HCT116 (cell line): ENCODE measurements at regions not wholly inside any gene's neighbourhood (a gene's known extent, or its start where the extent isn't known, plus 50 kb on each side); places are given as distances from the start of the nearest gene placed in this dataset.

Source experiments
- ATAC-seq: fragments of 200-7000 bp; cut with Tn5 transposase; 2 replicates; pipeline ENCODE4 v1.9.1; 2020; ENCODE audit warnings: mild to moderate bottlenecking, moderate library complexity
- BruUV-seq: library from RNA; stranded (reverse); fragments of 400-500 nt; replicated peaks from 2 replicates; lab custom pipeline; 2021; lab: Mats Ljungman, UMichigan
- CTCF ChIA-PET: fragments of 300-600 bp; sonication (Branson Sonifier 250); formaldehyde crosslinking; loops from one replicate; lab custom pipeline; 2021; ENCODE audit warnings: antibody characterized with exemption; lab: Charles Lee
- POLR2A ChIA-PET: fragments of 300-600, 350-600 bp; sonication (Branson Sonifier 250); formaldehyde crosslinking; loops from one replicate; lab custom pipeline; 2021; ENCODE audit warnings: antibody characterized with exemption; lab: Charles Lee
- RAD21 ChIA-PET, 2 experiments: fragments of 300-600 bp; sonication (Branson Sonifier 250); formaldehyde crosslinking; loops; one replicate each; lab custom pipeline; 2023; ENCODE audit warnings: low total read pairs in 2 of 2; ENCODE audit not compliant: uncharacterized antibody in 2 of 2, unreplicated experiment in 2 of 2, low non-redundant PET in 1 of 2; lab: Charles Lee
- DNase-seq: peaks from one replicate; pipeline ENCODE4 v3.0.0-alpha.2; 2010; ENCODE audit warnings: low read depth, low spot score
- H2AFZ ChIP-seq: fragments of 200-600 bp; shearing (Covaris generic), sonication (generic); 2 replicates; pipeline ENCODE4 v1.6.1; 2017; ENCODE audit warnings: low read depth, mixed run types, mixed read lengths, antibody characterized with exemption, low read length; ENCODE audit not compliant: poor library complexity, severe bottlenecking
- H3K27ac ChIP-seq: 2 replicates; pipeline ENCODE4 v1.5.1; 2012; ENCODE audit warnings: low read depth, low read length
- H3K27me3 ChIP-seq: fragments of 200-600 bp; sonication (generic); 2 replicates; pipeline ENCODE4 v1.6.1; 2016; ENCODE audit warnings: mixed run types, low read length, mixed read lengths; ENCODE audit not compliant: insufficient read depth
- H3K36me3 ChIP-seq, 2 experiments: fragments of 200-500 bp in 1 of 2; fragments of 200-600 bp in 1 of 2; sonication (Bioruptor generic) in 1 of 2; sonication (generic) in 1 of 2; 2 replicates each; pipeline versions ENCODE4 v1.5.1 to v1.6.1; 2014 to 2016; ENCODE audit warnings: low read length in 2 of 2, inconsistent platforms in 1 of 2, mixed read lengths in 1 of 2, mixed run types in 1 of 2; ENCODE audit not compliant: insufficient read depth in 2 of 2, control insufficient read depth in 1 of 2
- H3K4me1 ChIP-seq, 2 experiments: fragments of 200-600 bp in 1 of 2; sonication (generic) in 1 of 2; 2 replicates each; pipeline versions ENCODE4 v1.5.1 to v1.6.1; 2012 to 2017; ENCODE audit warnings: low read length in 2 of 2, inconsistent platforms in 1 of 2, mild to moderate bottlenecking in 1 of 2, mixed read lengths in 1 of 2, mixed run types in 1 of 2, moderate library complexity in 1 of 2; ENCODE audit not compliant: insufficient read depth in 2 of 2, control insufficient read depth in 1 of 2
- H3K4me2 ChIP-seq: fragments of 200-600 bp; sonication (generic); 2 replicates; pipeline ENCODE4 v1.6.1; 2017; ENCODE audit warnings: mixed run types, low read length, mixed read lengths
- H3K4me3 ChIP-seq, 2 experiments: fragments of 200-600 bp in 1 of 2; sonication (generic) in 1 of 2; replicated peaks in 1 of 2; 2 replicates each; pipeline ENCODE4 v1.5.1; 2011 to 2016; ENCODE audit warnings: low read length in 2 of 2, control low read depth in 1 of 2, low read depth in 1 of 2, mild to moderate bottlenecking in 1 of 2, mixed read lengths in 1 of 2, mixed run types in 1 of 2
- H3K79me2 ChIP-seq: fragments of 200-600 bp; sonication (generic); 2 replicates; pipeline ENCODE4 v1.6.1; 2017; ENCODE audit warnings: mild to moderate bottlenecking, mixed run types, low read length, moderate library complexity, mixed read lengths; ENCODE audit not compliant: insufficient read depth
- H3K9ac ChIP-seq: fragments of 200-600 bp; sonication (generic); 2 replicates; pipeline ENCODE4 v1.6.1; 2016; ENCODE audit warnings: low read length, mixed read lengths
- H3K9me2 ChIP-seq: fragments of 200-600 bp; sonication (generic), shearing (Covaris generic); 2 replicates; pipeline ENCODE4 v1.6.1; 2017; ENCODE audit warnings: mixed run types, mild to moderate bottlenecking, moderate library complexity; ENCODE audit not compliant: insufficient read depth
- H3K9me3 ChIP-seq, 2 experiments: fragments of 200-500 bp in 1 of 2; fragments of 200-600 bp in 1 of 2; sonication (Bioruptor generic) in 1 of 2; sonication (generic) in 1 of 2; 2 replicates each; pipeline ENCODE4 v1.6.1; 2014 to 2017; ENCODE audit warnings: low read length in 2 of 2, mixed read lengths in 2 of 2, inconsistent platforms in 1 of 2, low read depth in 1 of 2, mild to moderate bottlenecking in 1 of 2, mixed run types in 1 of 2, moderate library complexity in 1 of 2; ENCODE audit not compliant: control insufficient read depth in 1 of 2, insufficient read depth in 1 of 2
- H4K20me1 ChIP-seq: fragments of 200-600 bp; sonication (generic), shearing (Covaris generic); 2 replicates; pipeline ENCODE4 v1.6.1; 2017; ENCODE audit warnings: mixed run types, mild to moderate bottlenecking, moderate library complexity; ENCODE audit not compliant: insufficient read depth
- CBX3 ChIP-seq: IDR thresholded peaks from 2 replicates; pipeline ENCODE4 v1.6.1; 2012; ENCODE audit warnings: low read depth
- CEBPB ChIP-seq: IDR thresholded peaks from 2 replicates; pipeline ENCODE4 v1.6.1; 2012; ENCODE audit warnings: low read depth
- EGR1 ChIP-seq: IDR thresholded peaks from 2 replicates; pipeline ENCODE4 v1.6.1; 2012; ENCODE audit warnings: low read depth
- EZH2phosphoT487 ChIP-seq: fragments of 200-600 bp; IDR thresholded peaks from 2 replicates; pipeline ENCODE4 v1.6.1; 2018; ENCODE audit warnings: antibody characterized with exemption, borderline replicate concordance
- FOSL1 ChIP-seq: IDR thresholded peaks from 2 replicates; pipeline ENCODE4 v1.6.1; 2012; ENCODE audit warnings: low read depth
- POLR2A ChIP-seq: IDR thresholded peaks from 2 replicates; pipeline ENCODE4 v1.7.0; 2011; ENCODE audit warnings: borderline replicate concordance; ENCODE audit not compliant: insufficient read depth, insufficient read length; ENCODE audit errors: extremely low read depth
- POLR2AphosphoS5 ChIP-seq: IDR thresholded peaks from 2 replicates; pipeline ENCODE4 v1.6.1; 2011; ENCODE audit warnings: mild to moderate bottlenecking, low read depth, low read length, moderate library complexity
- RAD21 ChIP-seq: IDR thresholded peaks from 2 replicates; pipeline ENCODE4 v1.6.1; 2012; ENCODE audit warnings: low read depth, mild to moderate bottlenecking
- ZFX ChIP-seq: fragments of 450-650 bp; IDR thresholded peaks from 2 replicates; pipeline ENCODE4 v1.6.1; 2017
- ZNF274 ChIP-seq: fragments of 200-500 bp; sonication (Bioruptor generic); IDR thresholded peaks from 2 replicates; pipeline ENCODE4 v1.6.1; 2014; ENCODE audit warnings: mild to moderate bottlenecking, low read depth, low read length, inconsistent platforms
- intact Hi-C: fragments of 100-400 bp; cut with micrococcal nuclease; formaldehyde crosslinking; loops from 2 replicates; pipeline ENCODE4 v1.10.0; 2022
- TF ChIP-seq, protein P1 (sequence below): IDR thresholded peaks from 2 replicates; pipeline ENCODE4 v1.6.1; 2011; ENCODE audit warnings: mild to moderate bottlenecking, low read length, moderate library complexity; ENCODE audit not compliant: insufficient replicate concordance; ENCODE audit errors: extremely low read depth
- TF ChIP-seq, protein P2 (sequence below): IDR thresholded peaks from 2 replicates; pipeline ENCODE4 v1.6.1; 2012

DNA sequence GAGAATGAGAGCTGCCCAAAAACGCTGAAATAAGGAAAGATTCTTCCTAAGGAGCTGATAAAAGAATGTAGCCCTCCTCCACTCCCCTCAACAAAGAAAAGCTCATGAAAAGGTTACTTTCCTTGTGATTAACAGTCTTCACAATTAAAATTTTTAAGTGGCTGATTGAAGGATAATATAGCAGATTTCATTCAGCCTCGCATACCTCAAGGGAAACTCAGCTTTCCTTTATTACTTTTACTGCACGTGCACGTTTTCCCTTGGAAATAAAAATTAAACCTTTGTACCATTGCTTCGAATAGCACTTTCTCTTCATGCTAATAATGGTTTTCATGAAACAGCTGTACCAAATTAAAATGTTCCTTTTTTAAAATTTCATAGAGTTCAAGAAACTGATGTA lies 234.0 kb upstream of the GRAMD2B start:
- Histone ChIP-seq H2AFZ (no peak overlapping the region), H3K27ac (no peak overlapping the region), H3K4me1 (no peaks in the 10 kb centered on the region), H4K20me1 (no peaks in the 10 kb centered on the region), H3K4me2 (no peak overlapping the region), H3K9ac (no peak overlapping the region), H3K4me3 (no peak overlapping the region), H3K79me2 (no peaks in the 10 kb centered on the region), H3K27me3 (no peaks in the 10 kb centered on the region), H3K36me3 (no peaks in the 10 kb centered on the region), H3K9me2 (no peaks in the 10 kb centered on the region), H3K9me3 (no peaks in the 10 kb centered on the region)
- DNase-seq (no peak), ATAC-seq (no peak)
- ChIA-PET CTCF (no interaction called here), POLR2A (no interaction called here), RAD21 (no interaction called here)
- no TSS peak for BruUV-seq
- intact Hi-C loops: no loop called here
- TF ChIP-seq CBX3: no peak
- no peak for TF ChIP-seq FOSL1
- no peak for TF ChIP-seq EGR1
- no peak for TF ChIP-seq POLR2A
- no peak for TF ChIP-seq ZNF274
- TF ChIP-seq, protein P1, sequence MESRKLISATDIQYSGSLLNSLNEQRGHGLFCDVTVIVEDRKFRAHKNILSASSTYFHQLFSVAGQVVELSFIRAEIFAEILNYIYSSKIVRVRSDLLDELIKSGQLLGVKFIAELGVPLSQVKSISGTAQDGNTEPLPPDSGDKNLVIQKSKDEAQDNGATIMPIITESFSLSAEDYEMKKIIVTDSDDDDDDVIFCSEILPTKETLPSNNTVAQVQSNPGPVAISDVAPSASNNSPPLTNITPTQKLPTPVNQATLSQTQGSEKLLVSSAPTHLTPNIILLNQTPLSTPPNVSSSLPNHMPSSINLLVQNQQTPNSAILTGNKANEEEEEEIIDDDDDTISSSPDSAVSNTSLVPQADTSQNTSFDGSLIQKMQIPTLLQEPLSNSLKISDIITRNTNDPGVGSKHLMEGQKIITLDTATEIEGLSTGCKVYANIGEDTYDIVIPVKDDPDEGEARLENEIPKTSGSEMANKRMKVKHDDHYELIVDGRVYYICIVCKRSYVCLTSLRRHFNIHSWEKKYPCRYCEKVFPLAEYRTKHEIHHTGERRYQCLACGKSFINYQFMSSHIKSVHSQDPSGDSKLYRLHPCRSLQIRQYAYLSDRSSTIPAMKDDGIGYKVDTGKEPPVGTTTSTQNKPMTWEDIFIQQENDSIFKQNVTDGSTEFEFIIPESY: no peak
- no peak for TF ChIP-seq EZH2phosphoT487
- TF ChIP-seq ZFX: no peak
- TF ChIP-seq, protein P2, sequence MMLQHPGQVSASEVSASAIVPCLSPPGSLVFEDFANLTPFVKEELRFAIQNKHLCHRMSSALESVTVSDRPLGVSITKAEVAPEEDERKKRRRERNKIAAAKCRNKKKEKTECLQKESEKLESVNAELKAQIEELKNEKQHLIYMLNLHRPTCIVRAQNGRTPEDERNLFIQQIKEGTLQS: no peak
- no peak for TF ChIP-seq RAD21
- no peak for TF ChIP-seq POLR2AphosphoS5
- no peak for TF ChIP-seq CEBPB
